H1 (cell line): ENCODE measurements at regions not wholly inside any gene's neighbourhood (a gene's known extent, or its start where the extent isn't known, plus 50 kb on each side); places are given as distances from the start of the nearest gene placed in this dataset.

Experiments used
- CTCF ChIA-PET: fragments of 300-600 bp; sonication (Branson Sonifier 250); formaldehyde crosslinking; loops from one replicate; lab custom pipeline; 2021; ENCODE audit not compliant: partially characterized antibody; lab: Charles Lee
- POLR2A ChIA-PET: fragments of 300-600 bp; sonication (Branson Sonifier 250); formaldehyde crosslinking; loops from one replicate; lab custom pipeline; 2021; ENCODE audit warnings: inconsistent platforms; ENCODE audit not compliant: partially characterized antibody; lab: Charles Lee
- DNase-seq, 2 experiments: peaks; one replicate each; pipeline versions ENCODE4 v3.0.0 to v3.0.0-alpha.2; 2010 to 2022; ENCODE audit warnings: low spot score in 2 of 2, low read depth in 1 of 2, mixed read lengths in 1 of 2
- FAIRE-seq: peaks from 2 replicates; lab custom pipeline; 2011; peaks lifted over from hg19 to GRCh38; lab: Jason Lieb, UNC
- H2AFZ ChIP-seq: 2 replicates; pipeline ENCODE4 v1.8.1; 2012; ENCODE audit warnings: low read length, inconsistent platforms
- H2AK5ac ChIP-seq: 2 replicates; pipeline ENCODE4 v1.6.1; 2013; ENCODE audit warnings: low read depth, low read length
- H2BK120ac ChIP-seq: replicated peaks from 2 replicates; pipeline ENCODE3; 2013; ENCODE audit warnings: low read depth, low read length, inconsistent platforms
- H2BK12ac ChIP-seq: 2 replicates; pipeline ENCODE4 v1.6.1; 2013; ENCODE audit warnings: low read depth, low read length
- H2BK15ac ChIP-seq: 2 replicates; pipeline ENCODE4 v1.6.1; 2013; ENCODE audit warnings: low read length
- H2BK20ac ChIP-seq: 2 replicates; pipeline ENCODE4 v1.6.1; 2013; ENCODE audit warnings: low read length
- H2BK5ac ChIP-seq: 2 replicates; pipeline ENCODE4 v1.6.1; 2013; ENCODE audit warnings: low read depth, low read length
- H3K14ac ChIP-seq: 2 replicates; pipeline ENCODE4 v1.6.1; 2013; ENCODE audit warnings: inconsistent platforms; ENCODE audit not compliant: insufficient read length
- H3K18ac ChIP-seq: 2 replicates; pipeline ENCODE4 v1.6.1; 2013; ENCODE audit warnings: low read length; ENCODE audit errors: extremely low read depth
- H3K23ac ChIP-seq: 2 replicates; pipeline ENCODE4 v1.6.1; 2013; ENCODE audit warnings: inconsistent platforms; ENCODE audit not compliant: insufficient read length
- H3K23me2 ChIP-seq: 2 replicates; pipeline ENCODE4 v1.6.1; 2013; ENCODE audit warnings: low read depth, low read length
- H3K27ac ChIP-seq: 2 replicates; pipeline ENCODE4 v1.6.1; 2011; ENCODE audit warnings: low read depth, low read length, inconsistent platforms
- H3K27me3 ChIP-seq, 4 experiments: replicated peaks in 1 of 4; 1 replicate in 1 of 4; 2 replicates in 3 of 4; pipeline versions ENCODE4 v1.6.1 to v1.8.1; 2011 to 2013; ENCODE audit warnings: low read length in 3 of 4, mild to moderate bottlenecking in 3 of 4, inconsistent platforms in 2 of 4, mixed read lengths in 2 of 4, moderate library complexity in 1 of 4; ENCODE audit not compliant: control insufficient read depth in 3 of 4, insufficient read depth in 3 of 4; ENCODE audit errors: extremely low read depth in 1 of 4
- H3K36me3 ChIP-seq, 4 experiments: 2 replicates each; pipeline versions ENCODE4 v1.6.1 to v1.8.1; 2011 to 2013; ENCODE audit warnings: mild to moderate bottlenecking in 4 of 4, low read length in 3 of 4, moderate library complexity in 2 of 4, control low read depth in 1 of 4, inconsistent platforms in 1 of 4; ENCODE audit not compliant: insufficient read depth in 4 of 4, control insufficient read depth in 2 of 4
- H3K4ac ChIP-seq: replicated peaks from 2 replicates; pipeline ENCODE3; 2013; ENCODE audit warnings: low read length, low read depth, mixed read lengths, inconsistent platforms; ENCODE audit not compliant: insufficient read length
- H3K4me1 ChIP-seq, 4 experiments: replicated peaks in 1 of 4; 1 replicate in 1 of 4; 2 replicates in 3 of 4; pipeline versions ENCODE4 v1.6.1 to v1.8.1; 2011 to 2013; ENCODE audit warnings: low read length in 3 of 4, inconsistent platforms in 2 of 4, mixed read lengths in 1 of 4; ENCODE audit not compliant: insufficient read depth in 4 of 4, control insufficient read depth in 3 of 4
- H3K4me2 ChIP-seq, 2 experiments: 2 replicates each; pipeline versions ENCODE4 v1.6.1 to v1.8.1; 2011 to 2013; ENCODE audit warnings: low read depth in 2 of 2, low read length in 2 of 2, control low read depth in 1 of 2, inconsistent platforms in 1 of 2, mild to moderate bottlenecking in 1 of 2; ENCODE audit not compliant: insufficient read depth in 1 of 2
- H3K4me3 ChIP-seq, 4 experiments: fragments of 200-600, 300-600 bp in 1 of 4; sonication (generic), shearing (Covaris generic), sonication (Bioruptor Twin) in 1 of 4; 2 replicates each; pipeline versions ENCODE4 v1.5.1 to v1.8.1; 2011 to 2016; ENCODE audit warnings: low read length in 4 of 4, low read depth in 3 of 4, control low read depth in 2 of 4, inconsistent platforms in 2 of 4, mild to moderate bottlenecking in 2 of 4, mixed read lengths in 1 of 4, moderate library complexity in 1 of 4; ENCODE audit not compliant: insufficient read depth in 2 of 4; ENCODE audit errors: extremely low read depth in 1 of 4
- H3K56ac ChIP-seq: replicated peaks from 2 replicates; pipeline ENCODE3; 2013; ENCODE audit warnings: low read depth, mild to moderate bottlenecking, mixed read lengths, low read length, inconsistent platforms; ENCODE audit not compliant: insufficient read length
- H3K79me1 ChIP-seq: 2 replicates; pipeline ENCODE4 v1.6.1; 2013; ENCODE audit warnings: low read depth, low read length, control low read depth
- H3K79me2 ChIP-seq, 2 experiments: 2 replicates each; pipeline versions ENCODE4 v1.6.1 to v1.8.1; 2012 to 2013; ENCODE audit warnings: low read length in 2 of 2, mild to moderate bottlenecking in 2 of 2, inconsistent platforms in 1 of 2; ENCODE audit not compliant: insufficient read depth in 2 of 2, control insufficient read depth in 1 of 2
- H3K9ac ChIP-seq, 4 experiments: replicated peaks in 1 of 4; 1 replicate in 1 of 4; 2 replicates in 3 of 4; pipeline versions ENCODE4 v1.6.1 to v1.8.1; 2011 to 2013; ENCODE audit warnings: low read depth in 3 of 4, low read length in 3 of 4, control low read depth in 2 of 4, mild to moderate bottlenecking in 2 of 4, moderate library complexity in 2 of 4, inconsistent platforms in 1 of 4; ENCODE audit errors: extremely low read depth in 1 of 4
- H3K9me3 ChIP-seq, 2 experiments: 2 replicates each; pipeline versions ENCODE4 v1.6.1 to v1.8.1; 2012 to 2013; ENCODE audit warnings: mild to moderate bottlenecking in 2 of 2, moderate library complexity in 2 of 2, control low read depth in 1 of 2, inconsistent platforms in 1 of 2, low read depth in 1 of 2, low read length in 1 of 2, mixed read lengths in 1 of 2; ENCODE audit not compliant: insufficient read depth in 2 of 2
- H4K20me1 ChIP-seq, 2 experiments: replicated peaks in 1 of 2; 2 replicates each; pipeline versions ENCODE3 to v1.8.1; 2011 to 2013; ENCODE audit warnings: inconsistent platforms in 2 of 2, low read length in 2 of 2, mild to moderate bottlenecking in 1 of 2; ENCODE audit not compliant: insufficient read depth in 2 of 2, control insufficient read depth in 1 of 2
- H4K5ac ChIP-seq: 2 replicates; pipeline ENCODE4 v1.6.1; 2013; ENCODE audit warnings: low read length, low read depth, mixed read lengths, inconsistent platforms; ENCODE audit not compliant: insufficient read length
- H4K8ac ChIP-seq: 2 replicates; pipeline ENCODE4 v1.8.0; 2013; ENCODE audit warnings: mild to moderate bottlenecking, moderate library complexity, low read length, inconsistent platforms; ENCODE audit not compliant: insufficient read depth; ENCODE audit errors: extremely low read depth
- H4K91ac ChIP-seq: replicated peaks from 2 replicates; pipeline ENCODE3; 2013; ENCODE audit warnings: low read length, mixed read lengths, inconsistent platforms; ENCODE audit not compliant: insufficient read length
- ATF3 ChIP-seq: IDR thresholded peaks from 2 replicates; pipeline ENCODE4 v1.6.1; 2011; ENCODE audit warnings: low read depth, mild to moderate bottlenecking, low read length; ENCODE audit not compliant: insufficient read depth
- BRCA1 ChIP-seq: IDR thresholded peaks from 2 replicates; pipeline ENCODE4 v1.6.1; 2012; ENCODE audit warnings: low read depth, low read length, improper control_type of control experiment
- CREB1 ChIP-seq: IDR thresholded peaks from 2 replicates; pipeline ENCODE4 v1.6.1; 2012; ENCODE audit warnings: inconsistent platforms
- CTBP2 ChIP-seq: IDR thresholded peaks from 2 replicates; pipeline ENCODE4 v1.7.0; 2011; ENCODE audit warnings: borderline replicate concordance, mild to moderate bottlenecking, moderate library complexity, mixed read lengths, low read length; ENCODE audit not compliant: insufficient read depth, insufficient read length
- MAFK ChIP-seq: IDR thresholded peaks from 2 replicates; pipeline ENCODE4 v1.6.1; 2012; ENCODE audit warnings: low read depth, mild to moderate bottlenecking, improper control_type of control experiment, low read length
- RBBP5 ChIP-seq: IDR thresholded peaks from 2 replicates; pipeline ENCODE4 v1.7.1; 2012; ENCODE audit warnings: low read depth, mild to moderate bottlenecking, inconsistent platforms, low read length, moderate library complexity, borderline replicate concordance
- SAP30 ChIP-seq: fragments of 300-600 bp; sonication (generic); IDR thresholded peaks from 2 replicates; pipeline ENCODE4 v1.7.1; 2012; ENCODE audit warnings: low read length, moderate library complexity, mild to moderate bottlenecking, inconsistent platforms; ENCODE audit not compliant: insufficient read depth, insufficient replicate concordance
- SIX5 ChIP-seq: IDR thresholded peaks from 2 replicates; pipeline ENCODE4 v1.6.1; 2011; ENCODE audit warnings: mild to moderate bottlenecking, low read depth, low read length
- SP2 ChIP-seq: IDR thresholded peaks from 2 replicates; pipeline ENCODE4 v1.6.1; 2012; ENCODE audit warnings: mild to moderate bottlenecking, low read length, inconsistent platforms
- TAF1 ChIP-seq: IDR thresholded peaks from 2 replicates; pipeline ENCODE4 v1.6.1; 2011; ENCODE audit warnings: mild to moderate bottlenecking, low read depth, low read length
- TCF12 ChIP-seq: IDR thresholded peaks from 2 replicates; pipeline ENCODE4 v1.6.1; 2011; ENCODE audit warnings: low read depth, mild to moderate bottlenecking, low read length
- USF2 ChIP-seq: IDR thresholded peaks from 2 replicates; pipeline ENCODE4 v1.6.1; 2011; ENCODE audit warnings: low read length, improper control_type of control experiment
- WGBS, 2 experiments: shearing (Covaris generic) in 1 of 2; methylation state at CpG; one replicate each; pipeline versions ENCODE4 v1.1.6 to v1.1.7; 2013 to 2015; ENCODE audit warnings: low lambda C conversion rate in 2 of 2, mixed read lengths in 2 of 2, inconsistent platforms in 1 of 2, low coverage in 1 of 2, missing lambda C conversion rate in 1 of 2; ENCODE audit not compliant: insufficient replicate concordance in 2 of 2, insufficient coverage in 1 of 2, insufficient read length in 1 of 2; ENCODE audit errors: extremely low coverage in 1 of 2, missing lambda C conversion rate in 1 of 2; 5-methylcytosine and 5-hydroxymethylcytosine counted together

GRCh38 chr12:24561411-24561871, 387.5 kb downstream of the BCAT1 start:
- FAIRE-seq (peak; percentile 75), DNase-seq (no peak)
- H3K9ac ChIP-seq: peak overlapping the region in 3 of 4 experiments; percentile 1 to 62 (median 62); a peak in 3 of 7 replicates
- no peak overlapping the region for H2BK20ac ChIP-seq
- ChIA-PET CTCF (interaction anchor here (0.9 kb wide), 1 partner anchor 316 kb away, joined by 3 read pairs; no protein-coding TSS in a partner anchor), POLR2A (interaction anchor here (1.5 to 1.6 kb wide), 2 partner anchors 8 to 20 kb away, joined by 3 to 4 read pairs; no protein-coding TSS in a partner anchor)
- no peak overlapping the region for H3K4ac ChIP-seq
- peaks cover 3 to 22% (median 11%) of the 10 kb centered on the region in 4 experiments; a peak in 6 of 7 replicates for H3K4me1 ChIP-seq
- H4K20me1 ChIP-seq: no peaks in the 10 kb centered on the region
- no peak overlapping the region for H4K91ac ChIP-seq
- H3K4me2 ChIP-seq: peak overlapping the region; percentile 81 to 98
- no peaks in the 10 kb centered on the region for H3K9me3 ChIP-seq
- no peak overlapping the region for H3K14ac ChIP-seq
- H2AFZ ChIP-seq: no peak overlapping the region
- H2AK5ac ChIP-seq: no peak overlapping the region
- H4K5ac ChIP-seq: no peak overlapping the region
- no peak overlapping the region for H4K8ac ChIP-seq
- no peak overlapping the region for H2BK15ac ChIP-seq
- H3K18ac ChIP-seq: no peak overlapping the region
- H3K23me2 ChIP-seq: peaks cover 14% of the 10 kb centered on the region; the same call in 1 of the 2 replicates
- peak overlapping the region; percentile 63 to 90 (median 88) for H3K4me3 ChIP-seq
- H3K56ac ChIP-seq: no peak overlapping the region
- H2BK12ac ChIP-seq: no peak overlapping the region; the same call in none of the 2 replicates
- H3K79me2 ChIP-seq: no peaks in the 10 kb centered on the region
- WGBS, 2 experiments: 8% methylated on average over 13 of the region's 15 CpGs; no CpG with 5 or more reads in 1 of the 2 experiments
- peaks cover 0 to 20% (median 11%) of the 10 kb centered on the region in 4 experiments; a peak in 4 of 7 replicates for H3K27me3 ChIP-seq
- no peaks in the 10 kb centered on the region for H3K79me1 ChIP-seq
- H2BK5ac ChIP-seq: peak overlapping the region; percentile 68; the same call in 1 of the 2 replicates
- no peak overlapping the region for H3K23ac ChIP-seq
- H3K36me3 ChIP-seq: no peaks in the 10 kb centered on the region
- H3K27ac ChIP-seq: no peak overlapping the region
- H2BK120ac ChIP-seq: no peak overlapping the region
- no peak for TF ChIP-seq RBBP5
- no peak for TF ChIP-seq ATF3
- no peak for TF ChIP-seq SAP30
- no peak for TF ChIP-seq BRCA1
- no peak for TF ChIP-seq TAF1
- TF ChIP-seq CREB1: no peak
- TF ChIP-seq TCF12: no peak
- no peak for TF ChIP-seq SIX5
- TF ChIP-seq MAFK: no peak
- TF ChIP-seq CTBP2: no peak
- TF ChIP-seq USF2: no peak
- TF ChIP-seq SP2: no peak
